ENCODE measurements at regions not wholly inside any gene's neighbourhood (a gene's known extent, or its start where the extent isn't known, plus 50 kb on each side); places are given as distances from the start of the nearest gene placed in this dataset.

- intact Hi-C loops (cut with micrococcal nuclease), result no loop called here
- BruUV-seq (replicated peaks), result no TSS peak
These were observed 155.2 kb upstream of the RSPO3 start for GRCh38 chr6:126963077-126963809.

More at GRCh38 chr6:126963077-126963809, 155.2 kb upstream of the RSPO3 start:
- ChIA-PET RAD21 (ENCODE audit: low non-redundant PET in 1 of 2, low total read pairs in 2 of 2, uncharacterized antibody in 2 of 2, unreplicated experiment in 2 of 2) (no interaction called here), CTCF (no interaction called here), POLR2A (no interaction called here)
- Histone ChIP-seq H3K27ac (ENCODE audit: low read depth, low read length) (no peak overlapping the region), H4K20me1 (ENCODE audit: insufficient read depth) (no peaks in the 10 kb centered on the region), H3K36me3 (ENCODE audit: control insufficient read depth in 1 of 2, insufficient read depth in 2 of 2, low read length in 2 of 2) (no peaks in the 10 kb centered on the region), H3K27me3 (ENCODE audit: insufficient read depth, low read length) (no peaks in the 10 kb centered on the region), H3K9ac (ENCODE audit: low read length) (no peak overlapping the region), H3K4me3 (replicated peaks in 1 of 2; ENCODE audit: low read depth in 1 of 2, low read length in 2 of 2) (no peak overlapping the region), H2AFZ (ENCODE audit: low read depth, low read length, poor library complexity, severe bottlenecking) (no peak overlapping the region), H3K9me3 (ENCODE audit: control insufficient read depth in 1 of 2, insufficient read depth in 1 of 2, low read depth in 1 of 2, low read length in 2 of 2) (no peaks in the 10 kb centered on the region), H3K4me1 (ENCODE audit: control insufficient read depth in 1 of 2, insufficient read depth in 2 of 2, low read length in 2 of 2) (no peaks in the 10 kb centered on the region), H3K9me2 (ENCODE audit: insufficient read depth) (no peaks in the 10 kb centered on the region), H3K4me2 (ENCODE audit: low read length) (no peak overlapping the region), H3K79me2 (ENCODE audit: insufficient read depth, low read length) (no peaks in the 10 kb centered on the region)
- ATAC-seq (no peak), DNase-seq (ENCODE audit: low read depth, low spot score) (no peak)
- TF ChIP-seq CBX3 (IDR thresholded peaks at IDR 0.05; ENCODE audit: low read depth) (no peak), SIN3A (IDR thresholded peaks at IDR 0.05; ENCODE audit: low read depth) (no peak), JUND (IDR thresholded peaks at IDR 0.05) (no peak), TCF7L2 (IDR thresholded peaks at IDR 0.05; ENCODE audit: borderline replicate concordance, extremely low read depth, insufficient read depth, insufficient read length) (no peak), ZNF274 (IDR thresholded peaks at IDR 0.05; ENCODE audit: low read depth, low read length) (no peak), EGR1 (IDR thresholded peaks at IDR 0.05; ENCODE audit: low read depth) (no peak), CTCF (IDR thresholded peaks at IDR 0.05 in 2 of 3, conservative IDR thresholded peaks at IDR 0.05 in 1 of 3; ENCODE audit: borderline replicate concordance in 1 of 3, insufficient read depth in 1 of 3, low read depth in 2 of 3, low read length in 2 of 3) (no peak), ZFX (IDR thresholded peaks at IDR 0.05) (no peak)
- TF ChIP-seq, protein P1, sequence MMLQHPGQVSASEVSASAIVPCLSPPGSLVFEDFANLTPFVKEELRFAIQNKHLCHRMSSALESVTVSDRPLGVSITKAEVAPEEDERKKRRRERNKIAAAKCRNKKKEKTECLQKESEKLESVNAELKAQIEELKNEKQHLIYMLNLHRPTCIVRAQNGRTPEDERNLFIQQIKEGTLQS (IDR thresholded peaks at IDR 0.05), result no peak
- TF ChIP-seq, protein P2, sequence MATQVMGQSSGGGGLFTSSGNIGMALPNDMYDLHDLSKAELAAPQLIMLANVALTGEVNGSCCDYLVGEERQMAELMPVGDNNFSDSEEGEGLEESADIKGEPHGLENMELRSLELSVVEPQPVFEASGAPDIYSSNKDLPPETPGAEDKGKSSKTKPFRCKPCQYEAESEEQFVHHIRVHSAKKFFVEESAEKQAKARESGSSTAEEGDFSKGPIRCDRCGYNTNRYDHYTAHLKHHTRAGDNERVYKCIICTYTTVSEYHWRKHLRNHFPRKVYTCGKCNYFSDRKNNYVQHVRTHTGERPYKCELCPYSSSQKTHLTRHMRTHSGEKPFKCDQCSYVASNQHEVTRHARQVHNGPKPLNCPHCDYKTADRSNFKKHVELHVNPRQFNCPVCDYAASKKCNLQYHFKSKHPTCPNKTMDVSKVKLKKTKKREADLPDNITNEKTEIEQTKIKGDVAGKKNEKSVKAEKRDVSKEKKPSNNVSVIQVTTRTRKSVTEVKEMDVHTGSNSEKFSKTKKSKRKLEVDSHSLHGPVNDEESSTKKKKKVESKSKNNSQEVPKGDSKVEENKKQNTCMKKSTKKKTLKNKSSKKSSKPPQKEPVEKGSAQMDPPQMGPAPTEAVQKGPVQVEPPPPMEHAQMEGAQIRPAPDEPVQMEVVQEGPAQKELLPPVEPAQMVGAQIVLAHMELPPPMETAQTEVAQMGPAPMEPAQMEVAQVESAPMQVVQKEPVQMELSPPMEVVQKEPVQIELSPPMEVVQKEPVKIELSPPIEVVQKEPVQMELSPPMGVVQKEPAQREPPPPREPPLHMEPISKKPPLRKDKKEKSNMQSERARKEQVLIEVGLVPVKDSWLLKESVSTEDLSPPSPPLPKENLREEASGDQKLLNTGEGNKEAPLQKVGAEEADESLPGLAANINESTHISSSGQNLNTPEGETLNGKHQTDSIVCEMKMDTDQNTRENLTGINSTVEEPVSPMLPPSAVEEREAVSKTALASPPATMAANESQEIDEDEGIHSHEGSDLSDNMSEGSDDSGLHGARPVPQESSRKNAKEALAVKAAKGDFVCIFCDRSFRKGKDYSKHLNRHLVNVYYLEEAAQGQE (IDR thresholded peaks at IDR 0.05; ENCODE audit: low read depth), result no peak
